Endodermal cell (in vitro differentiated cells): ENCODE measurements at regions not wholly inside any gene's neighbourhood (a gene's known extent, or its start where the extent isn't known, plus 50 kb on each side); places are given as distances from the start of the nearest gene placed in this dataset.

ENCODE experiments used
- DNase-seq: peaks from one replicate; pipeline ENCODE4 v3.0.0-alpha.2; 2017
- H3K27ac ChIP-seq: 2 replicates; pipeline ENCODE4 v1.5.1; 2013; ENCODE audit warnings: mild to moderate bottlenecking, low read depth, low read length, moderate library complexity
- H3K27me3 ChIP-seq: 2 replicates; pipeline ENCODE4 v1.6.1; 2013; ENCODE audit warnings: mild to moderate bottlenecking, low read length, moderate library complexity; ENCODE audit not compliant: insufficient read depth, control insufficient read depth, poor library complexity, severe bottlenecking
- H3K36me3 ChIP-seq: 2 replicates; pipeline ENCODE4 v1.7.0; 2013; ENCODE audit warnings: mild to moderate bottlenecking, low read length, moderate library complexity; ENCODE audit not compliant: control insufficient read depth, insufficient read depth
- H3K4me1 ChIP-seq: one replicate; pipeline ENCODE4 v1.7.0; 2013; ENCODE audit warnings: low read length; ENCODE audit not compliant: control insufficient read depth, insufficient read depth
- H3K4me3 ChIP-seq: 2 replicates; pipeline ENCODE4 v1.5.1; 2013; ENCODE audit warnings: mild to moderate bottlenecking, low read length, moderate library complexity
- H3K9ac ChIP-seq: 2 replicates; pipeline ENCODE4 v1.6.1; 2013; ENCODE audit warnings: mild to moderate bottlenecking, low read length, moderate library complexity; ENCODE audit not compliant: poor library complexity, severe bottlenecking; ENCODE audit errors: extremely low read depth
- H3K9me3 ChIP-seq: 2 replicates; pipeline ENCODE4 v1.6.1; 2013; ENCODE audit warnings: mild to moderate bottlenecking, low read length, moderate library complexity; ENCODE audit not compliant: control insufficient read depth
- H3K27ac Mint-ChIP-seq: 2 replicates; pipeline ENCODE4 v1.8.0; 2020; ENCODE audit warnings: mixed read lengths
- H3K27me3 Mint-ChIP-seq: 2 replicates; pipeline ENCODE4 v1.8.0; 2021; ENCODE audit warnings: mild to moderate bottlenecking, mixed read lengths; ENCODE audit not compliant: insufficient read depth
- H3K36me3 Mint-ChIP-seq: 2 replicates; pipeline ENCODE4 v1.8.0; 2020; ENCODE audit warnings: low read depth, mixed read lengths
- H3K4me1 Mint-ChIP-seq: 2 replicates; pipeline ENCODE4 v1.8.0; 2020; ENCODE audit warnings: mixed read lengths
- H3K4me3 Mint-ChIP-seq: 2 replicates; pipeline ENCODE4 v1.8.0; 2020; ENCODE audit warnings: mild to moderate bottlenecking, moderate library complexity, mixed read lengths
- H3K9me3 Mint-ChIP-seq: 2 replicates; pipeline ENCODE4 v1.8.0; 2020; ENCODE audit warnings: mild to moderate bottlenecking, mixed read lengths
- WGBS, 2 experiments: methylation state at CpG; one replicate each; pipeline versions ENCODE4 v1.1.5 to v1.1.7; 2013; ENCODE audit warnings: missing lambda C conversion rate in 2 of 2, mixed read lengths in 1 of 2; ENCODE audit not compliant: insufficient coverage in 1 of 2, insufficient read length in 1 of 2; 5-methylcytosine and 5-hydroxymethylcytosine counted together
- TF ChIP-seq, protein P1 (sequence below): fragments of 200-600 bp; sonication (generic); conservative IDR thresholded peaks from 2 replicates; pipeline ENCODE4 v1.5.0; 2021; ENCODE audit warnings: antibody characterized with exemption, mild to moderate bottlenecking

DNA sequence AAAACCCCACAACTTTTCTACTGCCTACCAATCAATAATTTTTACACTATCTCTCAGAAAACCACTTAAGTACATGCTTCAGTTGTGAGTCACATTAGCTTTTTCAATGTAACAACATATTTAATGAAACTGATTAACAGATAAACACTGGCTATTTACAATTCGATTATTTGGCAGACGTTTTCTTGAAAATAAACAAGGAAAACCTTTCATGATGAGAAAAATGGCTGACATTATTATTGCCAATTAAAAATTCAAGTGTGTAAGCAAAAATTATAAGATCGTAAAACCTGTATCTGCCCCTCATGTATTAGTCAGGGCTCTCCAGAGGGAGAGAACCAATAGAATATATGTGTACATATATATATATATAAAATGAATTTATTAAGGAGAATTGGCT is 1555.5 kb upstream of the IGFBP7 start:
- Histone ChIP-seq H3K4me3 (no peak overlapping the region), H3K4me1 (no peaks in the 10 kb centered on the region), H3K36me3 (no peaks in the 10 kb centered on the region), H3K9ac (no peak overlapping the region), H3K27ac (no peak overlapping the region), H3K9me3 (no peaks in the 10 kb centered on the region), H3K27me3 (no peaks in the 10 kb centered on the region)
- TF ChIP-seq, protein P1, sequence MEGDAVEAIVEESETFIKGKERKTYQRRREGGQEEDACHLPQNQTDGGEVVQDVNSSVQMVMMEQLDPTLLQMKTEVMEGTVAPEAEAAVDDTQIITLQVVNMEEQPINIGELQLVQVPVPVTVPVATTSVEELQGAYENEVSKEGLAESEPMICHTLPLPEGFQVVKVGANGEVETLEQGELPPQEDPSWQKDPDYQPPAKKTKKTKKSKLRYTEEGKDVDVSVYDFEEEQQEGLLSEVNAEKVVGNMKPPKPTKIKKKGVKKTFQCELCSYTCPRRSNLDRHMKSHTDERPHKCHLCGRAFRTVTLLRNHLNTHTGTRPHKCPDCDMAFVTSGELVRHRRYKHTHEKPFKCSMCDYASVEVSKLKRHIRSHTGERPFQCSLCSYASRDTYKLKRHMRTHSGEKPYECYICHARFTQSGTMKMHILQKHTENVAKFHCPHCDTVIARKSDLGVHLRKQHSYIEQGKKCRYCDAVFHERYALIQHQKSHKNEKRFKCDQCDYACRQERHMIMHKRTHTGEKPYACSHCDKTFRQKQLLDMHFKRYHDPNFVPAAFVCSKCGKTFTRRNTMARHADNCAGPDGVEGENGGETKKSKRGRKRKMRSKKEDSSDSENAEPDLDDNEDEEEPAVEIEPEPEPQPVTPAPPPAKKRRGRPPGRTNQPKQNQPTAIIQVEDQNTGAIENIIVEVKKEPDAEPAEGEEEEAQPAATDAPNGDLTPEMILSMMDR: no peak
- H3K9me3 Mint-ChIP-seq: peaks cover 18% of the 10 kb centered on the region
- no peak overlapping the region for H3K27ac Mint-ChIP-seq
- no peaks in the 10 kb centered on the region for H3K27me3 Mint-ChIP-seq
- WGBS, 2 experiments: 75 to 89% methylated on average over 2 of the region's 3 CpGs
- no peaks in the 10 kb centered on the region for H3K36me3 Mint-ChIP-seq
- H3K4me3 Mint-ChIP-seq: no peak overlapping the region
- DNase-seq: no peak
- H3K4me1 Mint-ChIP-seq: no peaks in the 10 kb centered on the region

DNA sequence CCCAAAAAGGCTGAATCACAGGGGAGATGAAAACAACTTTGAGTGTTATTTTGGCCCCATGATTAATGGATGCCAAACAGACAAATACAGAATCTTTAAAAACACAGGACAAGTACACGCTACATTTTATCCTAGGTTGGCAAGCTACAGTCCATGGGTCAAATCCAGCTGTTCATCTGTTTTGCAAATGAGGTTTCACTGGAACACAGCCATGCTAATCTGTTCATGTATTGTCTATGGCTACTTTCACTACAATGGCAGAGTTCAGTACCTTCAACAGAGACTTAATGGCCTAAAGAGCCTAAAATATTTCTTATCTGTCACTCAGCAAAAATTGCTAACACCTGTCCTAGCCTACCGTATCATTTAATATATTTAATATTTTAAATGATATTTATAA is 1548.5 kb upstream of the IGFBP7 start:
- Histone ChIP-seq H3K4me1 (no peaks in the 10 kb centered on the region), H3K27ac (no peak overlapping the region), H3K36me3 (no peaks in the 10 kb centered on the region), H3K27me3 (no peaks in the 10 kb centered on the region), H3K9me3 (peaks cover 23% of the 10 kb centered on the region), H3K9ac (no peak overlapping the region), H3K4me3 (no peak overlapping the region)
- Mint-ChIP-seq H3K4me3 (no peak overlapping the region), H3K4me1 (no peaks in the 10 kb centered on the region), H3K36me3 (no peaks in the 10 kb centered on the region), H3K9me3 (peaks cover 38% of the 10 kb centered on the region), H3K27me3 (no peaks in the 10 kb centered on the region), H3K27ac (no peak overlapping the region)
- TF ChIP-seq, protein P1: no peak
- DNase-seq: no peak
- 89 to 100% methylated on average over 1 of the region's 2 CpGs for WGBS, 2 experiments

DNA sequence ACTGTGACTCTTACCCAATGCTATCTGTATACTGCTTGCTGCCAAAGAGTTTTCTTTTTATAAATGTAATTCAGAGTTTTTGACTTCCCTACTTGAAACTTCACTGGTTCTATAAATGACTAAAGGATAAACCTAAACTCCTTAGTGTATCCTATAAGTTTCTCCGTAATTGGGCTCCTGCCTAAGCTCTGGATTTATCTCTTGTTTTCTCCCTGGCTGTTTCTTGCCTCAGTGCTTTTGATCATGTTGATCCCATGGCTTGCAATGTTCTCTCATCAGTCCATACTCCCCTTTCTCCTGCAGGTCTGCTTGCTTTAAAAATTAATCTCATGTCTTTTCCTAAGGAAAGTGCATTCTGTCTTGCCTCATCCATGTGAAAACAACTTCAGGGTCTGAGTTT is 1543.1 kb upstream of the IGFBP7 start:
- Histone ChIP-seq H3K4me3 (no peak overlapping the region), H3K27ac (no peak overlapping the region), H3K9ac (no peak overlapping the region), H3K4me1 (no peaks in the 10 kb centered on the region), H3K27me3 (no peaks in the 10 kb centered on the region), H3K9me3 (peaks cover 23% of the 10 kb centered on the region), H3K36me3 (no peaks in the 10 kb centered on the region)
- no peak for DNase-seq
- Mint-ChIP-seq H3K4me3 (no peak overlapping the region), H3K9me3 (peaks cover 21% of the 10 kb centered on the region), H3K36me3 (no peaks in the 10 kb centered on the region), H3K4me1 (no peaks in the 10 kb centered on the region), H3K27ac (no peak overlapping the region), H3K27me3 (no peaks in the 10 kb centered on the region)
- TF ChIP-seq, protein P1: no peak
- 91 to 96% methylated on average over 1 of the region's 1 CpG for WGBS, 2 experiments
